GM19193 (cell line): ENCODE measurements at regions not wholly inside any gene's neighbourhood (a gene's known extent, or its start where the extent isn't known, plus 50 kb on each side); places are given as distances from the start of the nearest gene placed in this dataset.

Experiments used
- POLR2A ChIP-seq: IDR thresholded peaks from 4 replicates; pipeline ENCODE4 v1.6.1; 2011; ENCODE audit not compliant: insufficient read depth, insufficient read length; ENCODE audit errors: extremely low read depth

GRCh38 chr3:117550766-117551165 is 841.2 kb downstream of the TUSC7 start:
- TF ChIP-seq POLR2A = no peak

GRCh38 chr3:117553461-117553860 is 843.9 kb downstream of the TUSC7 start:
- no peak for TF ChIP-seq POLR2A

GRCh38 chr3:117556646-117557407 is 847.2 kb downstream of the TUSC7 start:
- no peak for TF ChIP-seq POLR2A

GRCh38 chr3:117557464-117558090 is 848.0 kb downstream of the TUSC7 start:
- TF ChIP-seq POLR2A = no peak

GRCh38 chr3:117558681-117559080 is 849.1 kb downstream of the TUSC7 start:
- TF ChIP-seq POLR2A = no peak

GRCh38 chr3:117562000-117562399 is 852.4 kb downstream of the TUSC7 start:
- TF ChIP-seq POLR2A = no peak

GRCh38 chr3:117563063-117563462 is 853.5 kb downstream of the TUSC7 start:
- TF ChIP-seq POLR2A = no peak

- no peak for TF ChIP-seq POLR2A
Observed at GRCh38 chr3:117565777-117566176, 856.2 kb downstream of the TUSC7 start.

- TF ChIP-seq POLR2A = no peak
Observed at GRCh38 chr3:117566926-117567325, 857.3 kb downstream of the TUSC7 start.

- no peak for TF ChIP-seq POLR2A
Observed at GRCh38 chr3:117567382-117567781, 857.8 kb downstream of the TUSC7 start.

GRCh38 chr3:117567906-117568305 is 858.3 kb downstream of the TUSC7 start:
- TF ChIP-seq POLR2A = no peak

GRCh38 chr3:117572786-117573185 is 863.2 kb downstream of the TUSC7 start:
- no peak for TF ChIP-seq POLR2A

GRCh38 chr3:117580806-117581205 is 871.2 kb downstream of the TUSC7 start:
- no peak for TF ChIP-seq POLR2A

- TF ChIP-seq POLR2A = no peak
Observed at GRCh38 chr3:117586161-117586560, 876.6 kb downstream of the TUSC7 start.

- no peak for TF ChIP-seq POLR2A
Observed at GRCh38 chr3:117587416-117587815, 877.8 kb downstream of the TUSC7 start.

GRCh38 chr3:117589454-117589853 is 879.9 kb downstream of the TUSC7 start:
- TF ChIP-seq POLR2A = no peak

GRCh38 chr3:117595615-117596014 is 886.0 kb downstream of the TUSC7 start:
- no peak for TF ChIP-seq POLR2A

- TF ChIP-seq POLR2A = no peak
Observed at GRCh38 chr3:117596503-117596902, 886.9 kb downstream of the TUSC7 start.
